Mesenchymal stem cell (in vitro differentiated cells and primary cell): ENCODE measurements at regions not wholly inside any gene's neighbourhood (a gene's known extent, or its start where the extent isn't known, plus 50 kb on each side); places are given as distances from the start of the nearest gene placed in this dataset.

Experiments used
- DNase-seq: peaks from one replicate; pipeline ENCODE4 v3.0.0-alpha.2; 2013
- H2AFZ ChIP-seq: one replicate; pipeline ENCODE4 v1.6.1; 2013; ENCODE audit warnings: low read depth, mild to moderate bottlenecking, control low read depth, inconsistent platforms, low read length, moderate library complexity
- H2AK5ac ChIP-seq: 2 replicates; pipeline ENCODE4 v1.6.1; 2013; ENCODE audit warnings: low read length, moderate library complexity, mild to moderate bottlenecking, inconsistent platforms; ENCODE audit not compliant: severe bottlenecking
- H2BK120ac ChIP-seq: one replicate; pipeline ENCODE4 v1.6.1; 2013; ENCODE audit warnings: low read depth, mild to moderate bottlenecking, inconsistent platforms, low read length, moderate library complexity
- H2BK12ac ChIP-seq, 2 experiments: one replicate each; pipeline ENCODE4 v1.6.1; 2013; ENCODE audit warnings: inconsistent platforms in 2 of 2, low read length in 2 of 2, mild to moderate bottlenecking in 2 of 2, moderate library complexity in 2 of 2, control low read depth in 1 of 2
- H2BK15ac ChIP-seq: one replicate; pipeline ENCODE4 v1.6.1; 2013; ENCODE audit warnings: mild to moderate bottlenecking, low read depth, inconsistent platforms; ENCODE audit not compliant: poor library complexity, severe bottlenecking
- H2BK5ac ChIP-seq: 2 replicates; pipeline ENCODE4 v1.6.1; 2013; ENCODE audit warnings: low read depth, mild to moderate bottlenecking, low read length, control low read depth, inconsistent platforms; ENCODE audit not compliant: poor library complexity, severe bottlenecking
- H3K14ac ChIP-seq, 2 experiments: one replicate each; pipeline ENCODE4 v1.6.1; 2013; ENCODE audit warnings: inconsistent platforms in 2 of 2, low read length in 2 of 2, control low read depth in 1 of 2, mild to moderate bottlenecking in 1 of 2, moderate library complexity in 1 of 2
- H3K18ac ChIP-seq, 2 experiments: one replicate each; pipeline ENCODE4 v1.6.1; 2013; ENCODE audit warnings: inconsistent platforms in 2 of 2, low read length in 2 of 2, control low read depth in 1 of 2, low read depth in 1 of 2, mild to moderate bottlenecking in 1 of 2
- H3K23ac ChIP-seq, 2 experiments: one replicate each; pipeline ENCODE4 v1.6.1; 2013; ENCODE audit warnings: inconsistent platforms in 2 of 2, low read length in 2 of 2, mild to moderate bottlenecking in 2 of 2, moderate library complexity in 2 of 2, control low read depth in 1 of 2
- H3K27ac ChIP-seq: 2 replicates; pipeline ENCODE4 v1.5.1; 2013; ENCODE audit warnings: mild to moderate bottlenecking, moderate library complexity, low read length, control low read depth, inconsistent platforms; ENCODE audit not compliant: poor library complexity, severe bottlenecking
- H3K27me3 ChIP-seq, 2 experiments: 2 replicates each; pipeline versions ENCODE4 v1.6.1 to v1.7.0; 2013; ENCODE audit warnings: low read length in 2 of 2, mild to moderate bottlenecking in 2 of 2, moderate library complexity in 2 of 2, control low read depth in 1 of 2, inconsistent platforms in 1 of 2; ENCODE audit not compliant: control insufficient read depth in 1 of 2, insufficient read depth in 1 of 2
- H3K36me3 ChIP-seq, 2 experiments: 2 replicates each; pipeline versions ENCODE4 v1.6.1 to v1.7.0; 2013; ENCODE audit warnings: low read length in 2 of 2, control low read depth in 1 of 2, inconsistent platforms in 1 of 2, low read depth in 1 of 2, mild to moderate bottlenecking in 1 of 2; ENCODE audit not compliant: insufficient read depth in 2 of 2, control insufficient read depth in 1 of 2
- H3K4ac ChIP-seq, 2 experiments: one replicate each; pipeline ENCODE4 v1.6.1; 2013; ENCODE audit warnings: inconsistent platforms in 2 of 2, low read length in 2 of 2, mild to moderate bottlenecking in 2 of 2, moderate library complexity in 2 of 2, control low read depth in 1 of 2, low read depth in 1 of 2
- H3K4me1 ChIP-seq: 2 replicates; pipeline ENCODE4 v1.6.1; 2013; ENCODE audit warnings: low read depth, low read length, control low read depth; ENCODE audit not compliant: control insufficient read depth, insufficient read depth
- H3K4me2 ChIP-seq: 2 replicates; pipeline ENCODE4 v1.6.1; 2013; ENCODE audit warnings: low read length, mild to moderate bottlenecking, inconsistent platforms; ENCODE audit not compliant: poor library complexity, severe bottlenecking
- H3K4me3 ChIP-seq, 2 experiments: 2 replicates each; pipeline versions ENCODE4 v1.5.1 to v1.7.0; 2013; ENCODE audit warnings: low read length in 2 of 2, mild to moderate bottlenecking in 2 of 2, control low read depth in 1 of 2, low read depth in 1 of 2; ENCODE audit not compliant: insufficient read depth in 1 of 2
- H3K79me1 ChIP-seq: replicated peaks from 2 replicates; pipeline ENCODE4 v1.6.1; 2013; ENCODE audit warnings: mild to moderate bottlenecking, control low read depth, low read length, inconsistent platforms; ENCODE audit not compliant: poor library complexity, severe bottlenecking
- H3K9ac ChIP-seq: 2 replicates; pipeline ENCODE4 v1.7.0; 2013; ENCODE audit warnings: mild to moderate bottlenecking, low read length, moderate library complexity
- H3K9me3 ChIP-seq: 2 replicates; pipeline ENCODE4 v1.7.0; 2013; ENCODE audit warnings: mild to moderate bottlenecking, low read length; ENCODE audit not compliant: control insufficient read depth
- H4K8ac ChIP-seq: one replicate; pipeline ENCODE4 v1.6.1; 2013; ENCODE audit warnings: inconsistent platforms, mild to moderate bottlenecking, low read length, moderate library complexity
- H4K91ac ChIP-seq: one replicate; pipeline ENCODE4 v1.6.1; 2013; ENCODE audit warnings: mild to moderate bottlenecking, low read length, inconsistent platforms
- WGBS: methylation state at CpG from one replicate; pipeline ENCODE4 v1.1.7; 2013; ENCODE audit warnings: mixed read lengths; 5-methylcytosine and 5-hydroxymethylcytosine counted together

DNA sequence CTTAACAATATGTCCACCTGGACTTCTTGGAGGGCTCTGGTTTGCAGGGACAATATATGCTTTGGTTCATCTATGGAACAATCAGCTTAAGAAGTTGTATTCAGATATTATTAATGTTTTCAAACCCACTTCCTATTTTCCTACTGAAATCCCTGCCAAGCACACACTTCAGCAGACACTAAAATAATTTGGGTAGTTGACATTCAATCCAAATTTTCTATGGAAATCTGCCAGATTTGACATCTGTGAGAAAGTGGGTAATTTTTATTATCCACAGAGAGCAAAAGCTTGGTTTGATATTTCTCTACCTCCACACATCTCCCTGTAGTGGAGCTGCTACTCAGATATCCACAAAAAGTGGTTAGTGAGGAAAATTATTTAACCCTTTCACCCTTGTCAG is 378.8 kb upstream of the SOX5 start:
- Histone ChIP-seq H3K4me2 (no peak overlapping the region), H3K27ac (no peak overlapping the region), H2AK5ac (no peak overlapping the region), H3K9ac (no peak overlapping the region), H2AFZ (no peak overlapping the region), H4K91ac (no peak overlapping the region), H3K27me3 (no peaks in the 10 kb centered on the region), H3K14ac (no peak overlapping the region), H2BK15ac (no peak overlapping the region), H2BK5ac (no peak overlapping the region), H3K23ac (no peak overlapping the region), H3K18ac (no peak overlapping the region), H3K79me1 (no peaks in the 10 kb centered on the region), H2BK120ac (no peak overlapping the region), H3K36me3 (no peaks in the 10 kb centered on the region), H3K4me3 (no peak overlapping the region), H3K4me1 (no peaks in the 10 kb centered on the region), H3K4ac (no peak overlapping the region), H2BK12ac (no peak overlapping the region), H3K9me3 (no peaks in the 10 kb centered on the region), H4K8ac (no peak overlapping the region)
- DNase-seq, result no peak

DNA sequence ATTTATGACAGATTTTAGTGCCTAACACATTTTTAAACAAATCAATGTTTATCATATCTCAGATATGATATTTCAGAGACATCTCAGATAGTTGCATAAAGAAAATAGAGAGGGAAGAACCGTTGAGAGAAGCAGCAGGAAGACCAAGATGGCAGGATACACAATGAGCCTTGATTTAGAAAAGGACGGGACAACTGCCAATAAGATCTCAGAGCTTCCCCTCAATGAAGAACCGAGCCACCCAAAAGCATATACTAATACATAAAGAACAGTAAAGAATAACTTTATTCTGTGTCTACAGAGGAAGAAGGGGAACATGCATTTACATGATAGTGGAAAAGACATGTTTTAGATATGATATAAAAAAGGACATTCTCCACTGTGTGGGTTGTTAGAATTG is 375.9 kb upstream of the SOX5 start:
- no peak overlapping the region for H3K4ac ChIP-seq
- no peak overlapping the region for H2AK5ac ChIP-seq
- no peaks in the 10 kb centered on the region for H3K9me3 ChIP-seq
- no peak overlapping the region for H3K27ac ChIP-seq
- no peak overlapping the region for H2BK12ac ChIP-seq
- H3K36me3 ChIP-seq, result no peaks in the 10 kb centered on the region
- H2BK120ac ChIP-seq, result no peak overlapping the region
- H3K4me1 ChIP-seq, result no peaks in the 10 kb centered on the region
- no peak overlapping the region for H4K91ac ChIP-seq
- H3K79me1 ChIP-seq, result no peaks in the 10 kb centered on the region
- no peak overlapping the region for H4K8ac ChIP-seq
- H3K27me3 ChIP-seq, result no peaks in the 10 kb centered on the region
- no peak overlapping the region for H3K4me2 ChIP-seq
- H3K23ac ChIP-seq, result no peak overlapping the region
- DNase-seq, result no peak
- H3K9ac ChIP-seq, result no peak overlapping the region
- H3K4me3 ChIP-seq, result no peak overlapping the region
- no peak overlapping the region for H2AFZ ChIP-seq
- no peak overlapping the region for H2BK15ac ChIP-seq
- H2BK5ac ChIP-seq, result no peak overlapping the region
- no peak overlapping the region for H3K14ac ChIP-seq
- 71% methylated on average over 1 of the region's 3 CpGs for WGBS
- H3K18ac ChIP-seq, result no peak overlapping the region

GRCh38 chr12:24307716-24308335 is 358.4 kb upstream of the SOX5 start:
- H3K27me3 ChIP-seq, result no peaks in the 10 kb centered on the region
- H2AFZ ChIP-seq, result no peak overlapping the region
- H3K27ac ChIP-seq, result no peak overlapping the region
- no peak overlapping the region for H4K91ac ChIP-seq
- DNase-seq, result no peak
- no peak overlapping the region for H3K4me3 ChIP-seq
- H3K4me2 ChIP-seq, result no peak overlapping the region
- 89% methylated on average over 6 of the region's 6 CpGs for WGBS
- H3K9ac ChIP-seq, result no peak overlapping the region
- no peak overlapping the region for H3K14ac ChIP-seq
- no peaks in the 10 kb centered on the region for H3K79me1 ChIP-seq
- no peak overlapping the region for H2AK5ac ChIP-seq
- no peak overlapping the region for H3K23ac ChIP-seq
- no peak overlapping the region for H2BK120ac ChIP-seq
- no peak overlapping the region for H4K8ac ChIP-seq
- H2BK5ac ChIP-seq, result no peak overlapping the region
- H3K18ac ChIP-seq, result no peak overlapping the region
- no peaks in the 10 kb centered on the region for H3K36me3 ChIP-seq
- H3K9me3 ChIP-seq, result no peaks in the 10 kb centered on the region
- H3K4ac ChIP-seq, result no peak overlapping the region
- no peak overlapping the region for H2BK12ac ChIP-seq
- H3K4me1 ChIP-seq, result no peaks in the 10 kb centered on the region
- H2BK15ac ChIP-seq, result no peak overlapping the region

DNA sequence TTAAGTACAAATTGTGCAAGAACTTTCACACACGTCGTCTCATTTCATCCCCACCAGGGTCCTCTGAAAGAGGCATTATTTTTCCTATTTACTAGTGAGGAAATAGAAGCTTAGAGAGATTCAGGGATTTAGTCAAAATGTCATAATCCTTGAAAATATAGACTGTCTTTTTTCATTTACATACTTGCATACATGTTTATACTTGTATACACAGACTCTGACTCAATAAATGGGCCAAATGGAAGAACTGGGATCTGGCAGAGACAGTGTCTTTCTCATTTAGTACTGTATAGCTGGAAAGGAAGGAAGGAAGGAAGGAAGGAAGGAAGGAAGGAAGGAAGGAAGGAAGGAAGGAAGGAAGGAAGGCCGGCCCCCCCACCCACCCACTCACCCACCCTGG is 357.7 kb upstream of the SOX5 start:
- no peak overlapping the region for H3K9ac ChIP-seq
- H2BK5ac ChIP-seq, result no peak overlapping the region
- no peak overlapping the region for H2BK15ac ChIP-seq
- H2BK12ac ChIP-seq, result no peak overlapping the region
- H3K23ac ChIP-seq, result no peak overlapping the region
- no peak overlapping the region for H3K4ac ChIP-seq
- H3K4me1 ChIP-seq, result no peaks in the 10 kb centered on the region
- H3K14ac ChIP-seq, result no peak overlapping the region
- DNase-seq, result no peak
- H2BK120ac ChIP-seq, result no peak overlapping the region
- H2AK5ac ChIP-seq, result no peak overlapping the region
- H3K9me3 ChIP-seq, result no peaks in the 10 kb centered on the region
- H3K79me1 ChIP-seq, result no peaks in the 10 kb centered on the region
- H3K36me3 ChIP-seq, result no peaks in the 10 kb centered on the region
- no peak overlapping the region for H3K4me3 ChIP-seq
- H3K27ac ChIP-seq, result no peak overlapping the region
- no peaks in the 10 kb centered on the region for H3K27me3 ChIP-seq
- no peak overlapping the region for H2AFZ ChIP-seq
- no peak overlapping the region for H4K8ac ChIP-seq
- no CpG with 5 or more reads among the region's 3 CpGs for WGBS
- no peak overlapping the region for H3K4me2 ChIP-seq
- no peak overlapping the region for H4K91ac ChIP-seq
- no peak overlapping the region for H3K18ac ChIP-seq
